ENCODE measurements at regions not wholly inside any gene's neighbourhood (a gene's known extent, or its start where the extent isn't known, plus 50 kb on each side); places are given as distances from the start of the nearest gene placed in this dataset.

DNA sequence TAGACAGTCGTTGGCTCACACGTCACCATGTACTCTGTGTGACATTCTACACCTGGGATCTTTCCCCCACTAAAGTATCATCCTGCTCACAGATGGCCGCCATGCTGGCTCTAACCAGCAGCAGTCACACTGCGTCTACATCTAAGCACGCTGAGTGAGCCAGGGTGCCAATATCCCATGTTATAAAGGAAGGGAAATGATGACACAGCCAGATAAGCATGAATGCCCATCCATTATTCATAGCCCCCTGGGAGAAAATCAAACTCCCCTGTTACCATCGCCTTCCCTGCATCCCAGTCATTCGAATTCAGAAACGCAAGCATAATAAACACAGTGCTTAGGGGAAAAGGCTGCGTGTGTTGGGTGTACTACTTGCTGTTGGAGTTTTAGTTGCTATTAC lies 698.2 kb upstream of the AUTS2 start:
- H3K4me1 ChIP-seq (ENCODE audit: control insufficient read depth in 2 of 2, insufficient read depth in 2 of 2, low read length in 2 of 2): no peaks in the 10 kb centered on the region
- no peak overlapping the region for H3K27ac ChIP-seq (ENCODE audit: low read depth in 1 of 2, low read length in 1 of 2)
- peaks cover 2 to 20% of the 10 kb centered on the region in 2 donors for H3K9me3 ChIP-seq (ENCODE audit: control insufficient read depth in 2 of 2, insufficient read depth in 1 of 2, low read length in 1 of 2)
- H3K27me3 ChIP-seq (ENCODE audit: control insufficient read depth in 2 of 2, insufficient read depth in 1 of 2, low read length in 1 of 2): no peaks in the 10 kb centered on the region
- H3K4me3 ChIP-seq (ENCODE audit: low read length in 2 of 2): no peak overlapping the region
- no peak for DNase-seq (ENCODE audit: low read depth in 6 of 9, low spot score in 9 of 9)
- H3K36me3 ChIP-seq (ENCODE audit: control insufficient read depth in 2 of 2, insufficient read depth in 2 of 2, low read length in 1 of 2): no peaks in the 10 kb centered on the region
- 95% methylated on average over 9 of the region's 9 CpGs for WGBS

DNA sequence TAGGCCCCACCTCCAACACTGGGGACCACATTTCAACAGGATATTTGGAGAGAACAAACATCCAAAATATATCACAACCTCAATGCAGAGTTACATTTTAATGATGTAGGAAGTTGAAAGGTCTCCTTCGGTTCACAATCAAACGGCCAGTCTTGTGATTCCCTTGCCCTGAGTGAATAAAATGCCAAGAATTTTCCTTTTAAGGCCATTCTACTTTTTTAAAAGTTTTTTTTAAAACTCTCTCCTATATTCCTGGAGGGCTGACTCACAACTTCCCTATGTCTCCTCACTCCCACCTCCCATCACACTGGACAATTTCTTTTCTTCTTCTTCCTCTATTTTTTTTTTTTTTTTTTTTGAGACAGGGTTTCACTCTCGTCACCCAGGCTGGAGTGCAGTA lies 693.6 kb upstream of the AUTS2 start:
- H3K27ac ChIP-seq (ENCODE audit: low read depth in 1 of 2, low read length in 1 of 2): no peak overlapping the region
- no peaks in the 10 kb centered on the region for H3K36me3 ChIP-seq (ENCODE audit: control insufficient read depth in 2 of 2, insufficient read depth in 2 of 2, low read length in 1 of 2)
- DNase-seq (ENCODE audit: low read depth in 6 of 9, low spot score in 9 of 9): no peak
- peaks cover 1 to 21% of the 10 kb centered on the region in 2 donors for H3K9me3 ChIP-seq (ENCODE audit: control insufficient read depth in 2 of 2, insufficient read depth in 1 of 2, low read length in 1 of 2)
- no peaks in the 10 kb centered on the region for H3K4me1 ChIP-seq (ENCODE audit: control insufficient read depth in 2 of 2, insufficient read depth in 2 of 2, low read length in 2 of 2)
- H3K4me3 ChIP-seq (ENCODE audit: low read length in 2 of 2): no peak overlapping the region
- WGBS: 91% methylated on average over 3 of the region's 3 CpGs
- H3K27me3 ChIP-seq (ENCODE audit: control insufficient read depth in 2 of 2, insufficient read depth in 1 of 2, low read length in 1 of 2): no peaks in the 10 kb centered on the region

DNA sequence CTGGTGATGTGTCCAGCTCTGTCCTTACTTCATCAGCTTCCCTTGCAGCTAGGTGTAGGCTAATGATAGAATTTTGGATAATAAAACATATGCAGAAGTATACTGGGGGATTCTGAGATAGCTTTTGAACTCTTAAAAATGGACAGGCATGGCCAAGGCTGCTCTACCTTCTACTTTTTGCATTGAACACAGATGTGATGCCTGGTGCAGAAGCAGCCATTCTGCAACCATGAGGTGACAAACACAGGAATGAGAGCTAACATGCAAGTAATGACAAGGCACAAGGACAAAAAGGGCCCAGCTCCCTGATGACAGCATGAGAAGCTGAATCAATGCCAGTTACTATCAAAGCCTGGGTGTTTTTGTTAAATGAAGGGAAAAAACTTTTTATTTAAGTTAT lies 686.5 kb upstream of the AUTS2 start:
- no peak for DNase-seq (ENCODE audit: low read depth in 6 of 9, low spot score in 9 of 9)
- H3K4me3 ChIP-seq (ENCODE audit: low read length in 2 of 2): no peak overlapping the region
- no peak overlapping the region for H3K27ac ChIP-seq (ENCODE audit: low read depth in 1 of 2, low read length in 1 of 2)
- peaks cover 3 to 24% of the 10 kb centered on the region in 2 donors for H3K9me3 ChIP-seq (ENCODE audit: control insufficient read depth in 2 of 2, insufficient read depth in 1 of 2, low read length in 1 of 2)
- no peaks in the 10 kb centered on the region for H3K27me3 ChIP-seq (ENCODE audit: control insufficient read depth in 2 of 2, insufficient read depth in 1 of 2, low read length in 1 of 2)
- H3K4me1 ChIP-seq (ENCODE audit: control insufficient read depth in 2 of 2, insufficient read depth in 2 of 2, low read length in 2 of 2): no peaks in the 10 kb centered on the region
- no peaks in the 10 kb centered on the region for H3K36me3 ChIP-seq (ENCODE audit: control insufficient read depth in 2 of 2, insufficient read depth in 2 of 2, low read length in 1 of 2)

DNA sequence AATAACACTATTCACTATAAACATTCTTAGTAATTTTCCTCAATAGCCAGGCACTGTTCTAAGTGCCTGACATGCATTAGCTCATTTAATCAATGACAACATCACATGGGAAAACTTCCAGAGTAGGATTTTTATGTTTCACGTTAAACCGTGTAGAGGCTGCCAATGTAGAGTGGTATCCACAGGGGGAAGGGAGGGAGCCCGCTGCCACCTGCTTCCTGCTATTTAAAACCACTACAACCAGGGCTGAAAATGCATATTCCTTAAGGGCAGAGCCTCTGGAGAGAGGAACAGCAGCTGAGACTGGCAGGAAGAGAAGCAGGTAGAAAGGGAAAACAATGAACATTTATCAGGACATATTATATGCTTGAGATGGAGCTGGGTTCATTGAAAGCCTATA lies 684.3 kb upstream of the AUTS2 start:
- Histone ChIP-seq H3K4me1 (ENCODE audit: control insufficient read depth in 2 of 2, insufficient read depth in 2 of 2, low read length in 2 of 2) (no peaks in the 10 kb centered on the region), H3K27ac (ENCODE audit: low read depth in 1 of 2, low read length in 1 of 2) (no peak overlapping the region)
- no peak for DNase-seq (ENCODE audit: low read depth in 6 of 9, low spot score in 9 of 9)

DNA sequence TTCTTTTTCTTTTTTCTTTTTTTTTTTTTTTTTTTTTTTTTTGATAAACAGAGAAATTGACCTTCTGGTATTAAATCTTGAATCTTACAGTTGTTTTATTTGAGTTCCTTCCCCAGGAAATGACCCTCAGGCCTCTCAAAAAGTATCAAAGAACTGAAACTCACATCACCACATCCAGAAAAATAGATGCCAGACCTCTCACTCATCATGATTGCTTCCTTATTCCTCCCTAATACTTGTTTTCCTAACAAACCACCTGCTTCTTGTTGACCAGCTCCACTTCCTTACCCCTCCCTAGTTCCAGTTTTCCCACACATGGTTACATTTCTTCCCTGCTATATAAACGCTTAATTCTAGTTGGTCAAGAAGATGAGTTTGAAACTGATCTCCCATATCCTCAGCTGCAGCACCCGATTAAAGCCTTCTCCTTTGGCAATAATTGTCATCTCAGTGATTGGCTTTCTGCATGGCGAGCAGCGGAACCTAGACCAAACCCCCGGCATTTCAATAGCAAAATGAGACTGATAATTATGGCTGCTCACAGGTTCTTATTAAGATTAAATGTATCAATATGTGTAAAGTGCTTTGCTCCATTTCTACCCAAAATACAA lies 681.1 kb upstream of the AUTS2 start:
- H3K27me3 ChIP-seq (ENCODE audit: control insufficient read depth in 2 of 2, insufficient read depth in 1 of 2, low read length in 1 of 2): no peaks in the 10 kb centered on the region
- no peaks in the 10 kb centered on the region for H3K4me1 ChIP-seq (ENCODE audit: control insufficient read depth in 2 of 2, insufficient read depth in 2 of 2, low read length in 2 of 2)
- H3K4me3 ChIP-seq (ENCODE audit: low read length in 2 of 2): no peak overlapping the region
- 91% methylated on average over 5 of the region's 5 CpGs for WGBS
- H3K9me3 ChIP-seq (ENCODE audit: control insufficient read depth in 2 of 2, insufficient read depth in 1 of 2, low read length in 1 of 2): peaks cover 3 to 25% of the 10 kb centered on the region in 2 donors
- no peaks in the 10 kb centered on the region for H3K36me3 ChIP-seq (ENCODE audit: control insufficient read depth in 2 of 2, insufficient read depth in 2 of 2, low read length in 1 of 2)
- DNase-seq (ENCODE audit: low read depth in 6 of 9, low spot score in 9 of 9): no peak
- H3K27ac ChIP-seq (ENCODE audit: low read depth in 1 of 2, low read length in 1 of 2): no peak overlapping the region

More for the DNA sequence above, 684.3 kb upstream of the AUTS2 start:
- peaks cover 3 to 31% of the 10 kb centered on the region in 2 donors for H3K9me3 ChIP-seq (ENCODE audit: control insufficient read depth in 2 of 2, insufficient read depth in 1 of 2, low read length in 1 of 2)
- H3K36me3 ChIP-seq (ENCODE audit: control insufficient read depth in 2 of 2, insufficient read depth in 2 of 2, low read length in 1 of 2): no peaks in the 10 kb centered on the region
- H3K4me3 ChIP-seq (ENCODE audit: low read length in 2 of 2): no peak overlapping the region
- H3K27me3 ChIP-seq (ENCODE audit: control insufficient read depth in 2 of 2, insufficient read depth in 1 of 2, low read length in 1 of 2): no peaks in the 10 kb centered on the region
- WGBS: 55% methylated on average over 3 of the region's 3 CpGs

DNA sequence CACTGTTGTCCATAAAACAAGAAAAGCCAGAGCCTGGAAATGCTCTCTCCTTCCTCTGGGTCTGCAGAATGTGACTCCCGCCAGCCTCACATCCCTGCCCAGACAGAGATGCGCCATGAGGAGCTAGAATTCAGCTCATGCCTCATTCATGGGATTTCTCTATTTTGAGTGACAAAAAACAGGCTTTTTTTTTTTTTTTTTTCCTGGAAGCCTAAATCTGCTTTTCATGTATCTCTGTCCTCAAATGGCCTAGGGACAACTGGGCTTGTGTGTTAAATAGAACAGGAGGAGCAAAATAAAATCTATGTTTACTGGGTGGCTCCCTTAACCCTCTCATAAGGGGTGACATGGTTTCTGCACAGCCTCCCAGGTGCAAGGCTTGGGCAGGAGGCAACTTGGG lies 679.7 kb upstream of the AUTS2 start:
- DNase-seq (ENCODE audit: low read depth in 6 of 9, low spot score in 9 of 9): no peak
- Histone ChIP-seq H3K4me1 (ENCODE audit: control insufficient read depth in 2 of 2, insufficient read depth in 2 of 2, low read length in 2 of 2) (no peaks in the 10 kb centered on the region), H3K9me3 (ENCODE audit: control insufficient read depth in 2 of 2, insufficient read depth in 1 of 2, low read length in 1 of 2) (peaks cover 1 to 30% of the 10 kb centered on the region in 2 donors), H3K36me3 (ENCODE audit: control insufficient read depth in 2 of 2, insufficient read depth in 2 of 2, low read length in 1 of 2) (no peaks in the 10 kb centered on the region), H3K27ac (ENCODE audit: low read depth in 1 of 2, low read length in 1 of 2) (no peak overlapping the region), H3K4me3 (ENCODE audit: low read length in 2 of 2) (no peak overlapping the region), H3K27me3 (ENCODE audit: control insufficient read depth in 2 of 2, insufficient read depth in 1 of 2, low read length in 1 of 2) (no peaks in the 10 kb centered on the region)
- WGBS: 96% methylated on average over 2 of the region's 2 CpGs

DNA sequence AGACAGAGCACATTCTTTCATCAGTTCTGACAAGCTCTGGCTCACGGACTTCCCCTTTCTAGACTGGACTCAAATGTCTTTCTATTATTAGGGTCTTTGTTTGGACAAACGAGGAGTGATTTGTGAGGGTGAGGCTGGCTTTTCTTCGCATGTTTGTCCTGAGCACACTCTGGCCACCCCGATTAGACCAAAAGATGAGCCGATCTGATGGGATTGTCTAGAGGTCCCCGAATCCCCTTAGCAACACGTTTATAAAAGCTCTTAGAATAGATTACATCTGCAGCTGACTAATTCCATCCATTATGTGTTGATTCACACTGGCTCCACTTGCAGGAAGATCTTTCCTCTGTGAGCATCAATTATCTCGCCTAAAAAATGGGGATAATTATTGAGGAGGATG lies 675.4 kb upstream of the AUTS2 start:
- Histone ChIP-seq H3K4me3 (ENCODE audit: low read length in 2 of 2) (no peak overlapping the region), H3K9me3 (ENCODE audit: control insufficient read depth in 2 of 2, insufficient read depth in 1 of 2, low read length in 1 of 2) (peaks cover 0 to 21% of the 10 kb centered on the region in 2 donors), H3K27me3 (ENCODE audit: control insufficient read depth in 2 of 2, insufficient read depth in 1 of 2, low read length in 1 of 2) (no peaks in the 10 kb centered on the region), H3K27ac (ENCODE audit: low read depth in 1 of 2, low read length in 1 of 2) (no peak overlapping the region), H3K4me1 (ENCODE audit: control insufficient read depth in 2 of 2, insufficient read depth in 2 of 2, low read length in 2 of 2) (no peaks in the 10 kb centered on the region), H3K36me3 (ENCODE audit: control insufficient read depth in 2 of 2, insufficient read depth in 2 of 2, low read length in 1 of 2) (no peaks in the 10 kb centered on the region)
- 55% methylated on average over 8 of the region's 8 CpGs for WGBS
- no peak for DNase-seq (ENCODE audit: low read depth in 6 of 9, low spot score in 9 of 9)

DNA sequence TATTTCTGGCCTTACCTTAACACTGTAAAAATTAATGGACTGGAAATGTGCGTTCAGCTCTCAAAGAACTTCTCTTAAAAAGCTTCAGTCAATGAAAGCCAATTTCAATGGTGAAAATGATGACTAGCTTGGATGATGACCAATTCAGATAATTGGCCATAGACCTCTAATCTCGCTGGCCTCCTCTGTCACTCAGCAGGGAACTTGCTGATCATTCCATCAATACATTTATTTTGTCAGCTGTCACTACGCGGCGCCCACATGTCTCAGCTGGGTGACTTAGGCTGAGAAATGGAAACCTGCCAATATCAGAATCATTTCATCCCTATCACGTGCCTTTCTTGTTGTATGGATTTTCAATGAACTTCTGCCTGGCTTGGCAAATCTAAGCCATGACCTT lies 673.0 kb upstream of the AUTS2 start:
- WGBS: 91% methylated on average over 6 of the region's 6 CpGs
- peaks cover 0 to 23% of the 10 kb centered on the region in 2 donors for H3K9me3 ChIP-seq (ENCODE audit: control insufficient read depth in 2 of 2, insufficient read depth in 1 of 2, low read length in 1 of 2)
- no peaks in the 10 kb centered on the region for H3K27me3 ChIP-seq (ENCODE audit: control insufficient read depth in 2 of 2, insufficient read depth in 1 of 2, low read length in 1 of 2)
- H3K27ac ChIP-seq (ENCODE audit: low read depth in 1 of 2, low read length in 1 of 2): no peak overlapping the region
- H3K36me3 ChIP-seq (ENCODE audit: control insufficient read depth in 2 of 2, insufficient read depth in 2 of 2, low read length in 1 of 2): no peaks in the 10 kb centered on the region
- H3K4me3 ChIP-seq (ENCODE audit: low read length in 2 of 2): no peak overlapping the region
- H3K4me1 ChIP-seq (ENCODE audit: control insufficient read depth in 2 of 2, insufficient read depth in 2 of 2, low read length in 2 of 2): no peaks in the 10 kb centered on the region
- no peak for DNase-seq (ENCODE audit: low read depth in 6 of 9, low spot score in 9 of 9)

DNA sequence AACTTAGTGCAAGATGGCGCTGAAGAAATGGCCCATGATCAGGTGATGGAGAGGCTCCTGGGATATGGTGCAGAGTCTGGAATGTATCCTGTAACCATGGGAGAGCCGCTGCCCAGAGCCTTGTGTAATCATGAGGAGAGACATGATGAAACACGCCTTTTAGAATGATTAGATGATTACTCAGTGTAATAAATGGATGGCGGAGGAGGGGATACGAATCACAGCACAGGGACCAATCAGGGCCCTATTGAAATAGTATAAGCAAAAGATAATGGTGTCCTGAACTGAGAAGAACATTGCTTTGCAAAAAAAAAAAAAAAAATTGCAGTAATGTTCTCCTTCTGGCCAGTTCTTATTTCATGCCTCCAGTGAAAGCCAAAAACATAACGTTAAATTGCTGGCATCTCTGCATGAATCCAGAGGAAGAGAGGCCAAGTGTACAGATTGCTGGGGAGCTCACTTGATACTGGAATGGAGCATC lies 668.5 kb upstream of the AUTS2 start:
- Histone ChIP-seq H3K4me1 (ENCODE audit: control insufficient read depth in 2 of 2, insufficient read depth in 2 of 2, low read length in 2 of 2) (no peaks in the 10 kb centered on the region), H3K27me3 (ENCODE audit: control insufficient read depth in 2 of 2, insufficient read depth in 1 of 2, low read length in 1 of 2) (no peaks in the 10 kb centered on the region), H3K27ac (ENCODE audit: low read depth in 1 of 2, low read length in 1 of 2) (no peak overlapping the region), H3K36me3 (ENCODE audit: control insufficient read depth in 2 of 2, insufficient read depth in 2 of 2, low read length in 1 of 2) (no peaks in the 10 kb centered on the region), H3K4me3 (ENCODE audit: low read length in 2 of 2) (no peak overlapping the region), H3K9me3 (ENCODE audit: control insufficient read depth in 2 of 2, insufficient read depth in 1 of 2, low read length in 1 of 2) (peaks cover 0 to 12% of the 10 kb centered on the region in 2 donors)
- WGBS: 94% methylated on average over 6 of the region's 6 CpGs
- no peak for DNase-seq (ENCODE audit: low read depth in 6 of 9, low spot score in 9 of 9)

Data from thymus (tissue), 11 donors.